Left ventricle myocardium inferior (tissue), 1 donor: ENCODE measurements at regions not wholly inside any gene's neighbourhood (a gene's known extent, or its start where the extent isn't known, plus 50 kb on each side); places are given as distances from the start of the nearest gene placed in this dataset.

Experiments used
- DNase-seq: peaks from one replicate; pipeline ENCODE4 v3.0.0-alpha.2; 2020
- H3K27ac ChIP-seq: fragments of 200-600 bp; replicated peaks from 2 replicates; pipeline ENCODE4 v1.8.0; 2021
- H3K27me3 ChIP-seq: fragments of 200-600 bp; 2 replicates; pipeline ENCODE4 v1.8.0; 2021; ENCODE audit warnings: low read depth
- H3K36me3 ChIP-seq: fragments of 200-600 bp; 2 replicates; pipeline ENCODE4 v1.8.0; 2021
- H3K4me1 ChIP-seq: fragments of 200-600 bp; 2 replicates; pipeline ENCODE4 v1.8.0; 2021
- H3K4me3 ChIP-seq: fragments of 200-600 bp; 2 replicates; pipeline ENCODE4 v1.8.0; 2021; ENCODE audit warnings: mild to moderate bottlenecking, moderate library complexity
- H3K9me3 ChIP-seq: fragments of 200-600 bp; replicated peaks from 2 replicates; pipeline ENCODE4 v1.8.0; 2021
- CTCF ChIP-seq: fragments of 200-600 bp; IDR thresholded peaks from 2 replicates; pipeline ENCODE4 v1.8.0; 2021; ENCODE audit warnings: antibody characterized with exemption, mild to moderate bottlenecking, borderline replicate concordance
- intact Hi-C: fragments of 100-400 bp; cut with micrococcal nuclease; formaldehyde crosslinking; loops from one replicate; pipeline ENCODE4 v1.11.0; 2022
- donor health status: DM: no; HTN: yes; CAD: no; lungs with severe emphysema.

- no peaks in the 10 kb centered on the region for H3K27me3 ChIP-seq
- H3K4me1 ChIP-seq: no peaks in the 10 kb centered on the region
- H3K9me3 ChIP-seq: peaks cover 17% of the 10 kb centered on the region
- no peak for DNase-seq
- intact Hi-C loops: loop anchor here (10.0 kb wide), 1 partner anchor 452 kb away; no protein-coding TSS in a partner anchor
- H3K27ac ChIP-seq: no peak overlapping the region
- no peak overlapping the region for H3K4me3 ChIP-seq
- peaks cover 31% of the 10 kb centered on the region for H3K36me3 ChIP-seq
- no peak for TF ChIP-seq CTCF
Observed at GRCh38 chr20:52086878-52087277, 104.7 kb downstream of the ZFP64 start.

- intact Hi-C loops: loop anchor here (10.0 kb wide), 1 partner anchor 450 kb away; no protein-coding TSS in a partner anchor
- Histone ChIP-seq H3K27ac (no peak overlapping the region), H3K36me3 (peaks cover 31% of the 10 kb centered on the region), H3K9me3 (peaks cover 17% of the 10 kb centered on the region), H3K4me3 (no peak overlapping the region), H3K27me3 (no peaks in the 10 kb centered on the region), H3K4me1 (no peaks in the 10 kb centered on the region)
- DNase-seq: no peak
- no peak for TF ChIP-seq CTCF
Observed at GRCh38 chr20:52084727-52085126, 106.9 kb downstream of the ZFP64 start.

- Histone ChIP-seq H3K9me3 (peaks cover 17% of the 10 kb centered on the region), H3K27ac (no peak overlapping the region), H3K36me3 (peaks cover 31% of the 10 kb centered on the region), H3K4me3 (no peak overlapping the region), H3K27me3 (no peaks in the 10 kb centered on the region), H3K4me1 (no peaks in the 10 kb centered on the region)
- DNase-seq: no peak
- intact Hi-C loops: loop anchor here (10.0 kb wide), 1 partner anchor 449 kb away; no protein-coding TSS in a partner anchor
- peak; percentile 65 for TF ChIP-seq CTCF
Observed at GRCh38 chr20:52083627-52084232, 107.8 kb downstream of the ZFP64 start.

- intact Hi-C loops: loop anchor here (10.0 kb wide), 1 partner anchor 448 kb away; no protein-coding TSS in a partner anchor
- no peak for TF ChIP-seq CTCF
Observed at GRCh38 chr20:52082612-52083011, 109.0 kb downstream of the ZFP64 start.

GRCh38 chr20:52081791-52082190, 109.8 kb downstream of the ZFP64 start:
- TF ChIP-seq CTCF: no peak
- no peak overlapping the region for H3K27ac ChIP-seq
- H3K27me3 ChIP-seq: no peaks in the 10 kb centered on the region
- peaks cover 15% of the 10 kb centered on the region for H3K36me3 ChIP-seq
- no peak for DNase-seq
- intact Hi-C loops: loop anchor here (10.0 kb wide), 1 partner anchor 447 kb away; no protein-coding TSS in a partner anchor
- H3K4me1 ChIP-seq: no peaks in the 10 kb centered on the region
- no peak overlapping the region for H3K4me3 ChIP-seq
- H3K9me3 ChIP-seq: peaks cover 7% of the 10 kb centered on the region

More at GRCh38 chr20:52082612-52083011, 109.0 kb downstream of the ZFP64 start:
- H3K4me3 ChIP-seq: no peak overlapping the region
- peaks cover 23% of the 10 kb centered on the region for H3K36me3 ChIP-seq
- no peaks in the 10 kb centered on the region for H3K27me3 ChIP-seq
- H3K27ac ChIP-seq: no peak overlapping the region
- no peaks in the 10 kb centered on the region for H3K4me1 ChIP-seq
- DNase-seq: no peak
- H3K9me3 ChIP-seq: peaks cover 15% of the 10 kb centered on the region
